ENCODE measurements at regions not wholly inside any gene's neighbourhood (a gene's known extent, or its start where the extent isn't known, plus 50 kb on each side); places are given as distances from the start of the nearest gene placed in this dataset.

- TF ChIP-seq SNAPC4 (CRISPR knock-in tag; IDR thresholded peaks at IDR 0.05) (no peak), NFIB (CRISPR knock-in tag; IDR thresholded peaks at IDR 0.05; ENCODE audit: borderline replicate concordance) (no peak), ZNF766 (CRISPR knock-in tag; IDR thresholded peaks at IDR 0.05; ENCODE audit: borderline replicate concordance) (no peak), PAWR (CRISPR knock-in tag; IDR thresholded peaks at IDR 0.05; ENCODE audit: borderline replicate concordance) (no peak), KMT2A (CRISPR knock-in tag; IDR thresholded peaks at IDR 0.05) (no peak)
These were observed 91.6 kb downstream of the FZD1 start (continued) for GRCh38 chr7:91355695-91356435.

- no peak overlapping the region for H2AFZ ChIP-seq (ENCODE audit: low read length)
- FAIRE-seq (no peak), ATAC-seq (no peak), DNase-seq (ENCODE audit: low spot score) (no peak)
- H3K4me3 ChIP-seq (replicated peaks in 1 of 3; ENCODE audit: insufficient read depth in 1 of 3, low read depth in 2 of 3, low read length in 3 of 3), result no peak overlapping the region
- POLR2A ChIA-PET, result no interaction called here
- in situ Hi-C loops (cut with HindIII; ENCODE audit: extremely low pct_ligation_motif_present, low pct_unique_long_range_greater_than_20kb), result no loop called here
- no peaks in the 10 kb centered on the region; the same call in 1 of the 2 replicates for H3K4me1 ChIP-seq (ENCODE audit: insufficient read depth, low read length)
- H3K79me2 ChIP-seq (ENCODE audit: insufficient read depth, low read length), result no peaks in the 10 kb centered on the region
- no peak overlapping the region for H3K9ac ChIP-seq (ENCODE audit: insufficient read depth, low read depth, low read length)
- CTCF ChIA-PET (ENCODE audit: low intra/inter-chr PET ratio, low total read pairs), result no interaction called here
- no peaks in the 10 kb centered on the region for H3K36me3 ChIP-seq (replicated peaks in 1 of 2; ENCODE audit: control insufficient read depth in 1 of 2, insufficient read depth in 2 of 2, low read length in 2 of 2)
- H3K9me3 ChIP-seq (ENCODE audit: low read length), result no peaks in the 10 kb centered on the region
- no TSS peak for BruUV-seq (replicated peaks)
- intact Hi-C loops (cut with micrococcal nuclease; ENCODE audit: unreplicated experiment), result no loop called here
- H3K27ac ChIP-seq (ENCODE audit: extremely low read length, insufficient read depth, low read length), result no peak overlapping the region
- no peak overlapping the region for H3K4me2 ChIP-seq (ENCODE audit: low read depth, low read length)
- no peaks in the 10 kb centered on the region for H3K27me3 ChIP-seq (ENCODE audit: control insufficient read depth in 1 of 2, insufficient read depth in 2 of 2, low read length in 2 of 2)
- H4K20me1 ChIP-seq (ENCODE audit: insufficient read depth, low read length), result no peaks in the 10 kb centered on the region
- TF ChIP-seq ARHGAP35 (CRISPR knock-in tag; IDR thresholded peaks at IDR 0.05; ENCODE audit: borderline replicate concordance), result no peak
- no peak for TF ChIP-seq ZNF773 (CRISPR knock-in tag; IDR thresholded peaks at IDR 0.05; ENCODE audit: borderline replicate concordance)
- TF ChIP-seq SNAI1 (CRISPR knock-in tag; IDR thresholded peaks at IDR 0.05; ENCODE audit: borderline replicate concordance), result no peak
- no peak for TF ChIP-seq IKZF5 (CRISPR knock-in tag; IDR thresholded peaks at IDR 0.05)
- TF ChIP-seq PLSCR1 (CRISPR knock-in tag; IDR thresholded peaks at IDR 0.05; ENCODE audit: borderline replicate concordance), result no peak
- TF ChIP-seq XRCC5 (optimal IDR thresholded peaks at IDR 0.05; ENCODE audit: low read length), result no peak
- no peak for TF ChIP-seq MED8 (CRISPR knock-in tag; IDR thresholded peaks at IDR 0.05; ENCODE audit: insufficient replicate concordance)
- no peak for TF ChIP-seq ZFP62 (CRISPR knock-in tag; IDR thresholded peaks at IDR 0.05)
- TF ChIP-seq SMYD3 (CRISPR knock-in tag; IDR thresholded peaks at IDR 0.05), result no peak
- TF ChIP-seq GATAD1 (CRISPR knock-in tag; IDR thresholded peaks at IDR 0.05), result no peak
- no peak for TF ChIP-seq BHLHE40 (IDR thresholded peaks at IDR 0.05; ENCODE audit: low read length)
- TF ChIP-seq PAWR (CRISPR knock-in tag; IDR thresholded peaks at IDR 0.05; ENCODE audit: borderline replicate concordance), result no peak
These were observed 92.7 kb downstream of the FZD1 start for GRCh38 chr7:91356915-91357314.

Measured in HepG2 (cell line).